Body of pancreas (tissue), 4 donors: ENCODE measurements at regions not wholly inside any gene's neighbourhood (a gene's known extent, or its start where the extent isn't known, plus 50 kb on each side); places are given as distances from the start of the nearest gene placed in this dataset.

Experiments
- POLR2A ChIP-seq, 3 donors: fragments of 450-650 bp; IDR thresholded peaks; one replicate each; pipeline ENCODE4 v1.6.1; 2016; ENCODE audit warnings: antibody characterized with exemption in 3 of 3, mild to moderate bottlenecking in 2 of 3
- TF ChIP-seq, protein P1 (sequence below), 7 experiments: fragments of 450-650 bp in 4 of 7; fragments of 200-600 bp in 3 of 7; sonication (generic) in 3 of 7; IDR thresholded peaks; one replicate each; pipeline ENCODE4 v1.5.1; 2016 to 2019; ENCODE audit warnings: antibody characterized with exemption in 7 of 7

DNA sequence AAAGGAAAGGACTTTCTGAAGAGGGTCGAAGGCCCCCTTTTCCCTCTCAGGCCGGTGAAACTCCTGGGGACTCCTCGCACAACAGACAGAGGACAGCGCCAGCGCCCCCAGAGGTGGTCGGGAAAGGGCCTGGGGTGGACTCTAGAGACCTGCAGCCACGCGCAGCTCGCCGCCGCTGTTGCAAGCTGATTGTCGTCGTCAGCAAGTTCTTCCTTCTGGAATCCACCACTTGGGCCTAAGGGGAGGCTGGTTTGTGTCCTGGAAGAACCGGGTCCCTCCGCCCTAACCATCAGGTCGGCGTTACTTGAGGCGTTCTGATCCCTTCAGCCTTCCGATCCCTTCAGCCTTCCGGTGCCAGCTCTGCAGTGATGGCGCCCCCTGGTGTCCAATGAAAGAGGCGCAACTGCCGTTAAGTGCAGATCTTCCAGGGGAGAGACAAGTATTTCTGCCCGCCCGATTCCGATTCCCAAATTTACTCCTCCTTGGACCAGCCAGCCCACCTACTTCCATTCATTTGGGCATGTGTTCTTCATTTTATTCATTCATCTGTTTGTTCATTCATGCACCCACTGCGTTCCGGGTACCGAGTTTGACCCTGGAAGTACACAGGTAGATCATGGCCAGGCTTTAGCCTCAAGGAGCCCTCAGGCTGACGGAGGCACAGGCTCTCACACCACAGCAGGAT lies 77.2 kb upstream of the SLC6A11 start:
- TF ChIP-seq, protein P1, sequence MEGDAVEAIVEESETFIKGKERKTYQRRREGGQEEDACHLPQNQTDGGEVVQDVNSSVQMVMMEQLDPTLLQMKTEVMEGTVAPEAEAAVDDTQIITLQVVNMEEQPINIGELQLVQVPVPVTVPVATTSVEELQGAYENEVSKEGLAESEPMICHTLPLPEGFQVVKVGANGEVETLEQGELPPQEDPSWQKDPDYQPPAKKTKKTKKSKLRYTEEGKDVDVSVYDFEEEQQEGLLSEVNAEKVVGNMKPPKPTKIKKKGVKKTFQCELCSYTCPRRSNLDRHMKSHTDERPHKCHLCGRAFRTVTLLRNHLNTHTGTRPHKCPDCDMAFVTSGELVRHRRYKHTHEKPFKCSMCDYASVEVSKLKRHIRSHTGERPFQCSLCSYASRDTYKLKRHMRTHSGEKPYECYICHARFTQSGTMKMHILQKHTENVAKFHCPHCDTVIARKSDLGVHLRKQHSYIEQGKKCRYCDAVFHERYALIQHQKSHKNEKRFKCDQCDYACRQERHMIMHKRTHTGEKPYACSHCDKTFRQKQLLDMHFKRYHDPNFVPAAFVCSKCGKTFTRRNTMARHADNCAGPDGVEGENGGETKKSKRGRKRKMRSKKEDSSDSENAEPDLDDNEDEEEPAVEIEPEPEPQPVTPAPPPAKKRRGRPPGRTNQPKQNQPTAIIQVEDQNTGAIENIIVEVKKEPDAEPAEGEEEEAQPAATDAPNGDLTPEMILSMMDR (IDR thresholded peaks at IDR 0.05): peak; percentile 79 to 95 (median 86)
- TF ChIP-seq POLR2A (IDR thresholded peaks at IDR 0.05): no peak
